H1 (cell line): ENCODE measurements at regions not wholly inside any gene's neighbourhood (a gene's known extent, or its start where the extent isn't known, plus 50 kb on each side); places are given as distances from the start of the nearest gene placed in this dataset.

Experiments used
- CTCF ChIA-PET: fragments of 300-600 bp; sonication (Branson Sonifier 250); formaldehyde crosslinking; loops from one replicate; lab custom pipeline; 2021; ENCODE audit not compliant: partially characterized antibody; lab: Charles Lee
- POLR2A ChIA-PET: fragments of 300-600 bp; sonication (Branson Sonifier 250); formaldehyde crosslinking; loops from one replicate; lab custom pipeline; 2021; ENCODE audit warnings: inconsistent platforms; ENCODE audit not compliant: partially characterized antibody; lab: Charles Lee
- DNase-seq, 2 experiments: peaks; one replicate each; pipeline versions ENCODE4 v3.0.0 to v3.0.0-alpha.2; 2010 to 2022; ENCODE audit warnings: low spot score in 2 of 2, low read depth in 1 of 2, mixed read lengths in 1 of 2
- FAIRE-seq: peaks from 2 replicates; lab custom pipeline; 2011; peaks lifted over from hg19 to GRCh38; lab: Jason Lieb, UNC
- H2AFZ ChIP-seq: 2 replicates; pipeline ENCODE4 v1.8.1; 2012; ENCODE audit warnings: low read length, inconsistent platforms
- H2AK5ac ChIP-seq: 2 replicates; pipeline ENCODE4 v1.6.1; 2013; ENCODE audit warnings: low read depth, low read length
- H2BK120ac ChIP-seq: replicated peaks from 2 replicates; pipeline ENCODE3; 2013; ENCODE audit warnings: low read depth, low read length, inconsistent platforms
- H2BK12ac ChIP-seq: 2 replicates; pipeline ENCODE4 v1.6.1; 2013; ENCODE audit warnings: low read depth, low read length
- H2BK15ac ChIP-seq: 2 replicates; pipeline ENCODE4 v1.6.1; 2013; ENCODE audit warnings: low read length
- H2BK20ac ChIP-seq: 2 replicates; pipeline ENCODE4 v1.6.1; 2013; ENCODE audit warnings: low read length
- H2BK5ac ChIP-seq: 2 replicates; pipeline ENCODE4 v1.6.1; 2013; ENCODE audit warnings: low read depth, low read length
- H3K14ac ChIP-seq: 2 replicates; pipeline ENCODE4 v1.6.1; 2013; ENCODE audit warnings: inconsistent platforms; ENCODE audit not compliant: insufficient read length
- H3K18ac ChIP-seq: 2 replicates; pipeline ENCODE4 v1.6.1; 2013; ENCODE audit warnings: low read length; ENCODE audit errors: extremely low read depth
- H3K23ac ChIP-seq: 2 replicates; pipeline ENCODE4 v1.6.1; 2013; ENCODE audit warnings: inconsistent platforms; ENCODE audit not compliant: insufficient read length
- H3K23me2 ChIP-seq: 2 replicates; pipeline ENCODE4 v1.6.1; 2013; ENCODE audit warnings: low read depth, low read length
- H3K27ac ChIP-seq: 2 replicates; pipeline ENCODE4 v1.6.1; 2011; ENCODE audit warnings: low read depth, low read length, inconsistent platforms
- H3K27me3 ChIP-seq, 4 experiments: replicated peaks in 1 of 4; 1 replicate in 1 of 4; 2 replicates in 3 of 4; pipeline versions ENCODE4 v1.6.1 to v1.8.1; 2011 to 2013; ENCODE audit warnings: low read length in 3 of 4, mild to moderate bottlenecking in 3 of 4, inconsistent platforms in 2 of 4, mixed read lengths in 2 of 4, moderate library complexity in 1 of 4; ENCODE audit not compliant: control insufficient read depth in 3 of 4, insufficient read depth in 3 of 4; ENCODE audit errors: extremely low read depth in 1 of 4
- H3K36me3 ChIP-seq, 4 experiments: 2 replicates each; pipeline versions ENCODE4 v1.6.1 to v1.8.1; 2011 to 2013; ENCODE audit warnings: mild to moderate bottlenecking in 4 of 4, low read length in 3 of 4, moderate library complexity in 2 of 4, control low read depth in 1 of 4, inconsistent platforms in 1 of 4; ENCODE audit not compliant: insufficient read depth in 4 of 4, control insufficient read depth in 2 of 4
- H3K4ac ChIP-seq: replicated peaks from 2 replicates; pipeline ENCODE3; 2013; ENCODE audit warnings: low read length, low read depth, mixed read lengths, inconsistent platforms; ENCODE audit not compliant: insufficient read length
- H3K4me1 ChIP-seq, 4 experiments: replicated peaks in 1 of 4; 1 replicate in 1 of 4; 2 replicates in 3 of 4; pipeline versions ENCODE4 v1.6.1 to v1.8.1; 2011 to 2013; ENCODE audit warnings: low read length in 3 of 4, inconsistent platforms in 2 of 4, mixed read lengths in 1 of 4; ENCODE audit not compliant: insufficient read depth in 4 of 4, control insufficient read depth in 3 of 4
- H3K4me2 ChIP-seq, 2 experiments: 2 replicates each; pipeline versions ENCODE4 v1.6.1 to v1.8.1; 2011 to 2013; ENCODE audit warnings: low read depth in 2 of 2, low read length in 2 of 2, control low read depth in 1 of 2, inconsistent platforms in 1 of 2, mild to moderate bottlenecking in 1 of 2; ENCODE audit not compliant: insufficient read depth in 1 of 2
- H3K4me3 ChIP-seq, 4 experiments: fragments of 200-600, 300-600 bp in 1 of 4; sonication (generic), shearing (Covaris generic), sonication (Bioruptor Twin) in 1 of 4; 2 replicates each; pipeline versions ENCODE4 v1.5.1 to v1.8.1; 2011 to 2016; ENCODE audit warnings: low read length in 4 of 4, low read depth in 3 of 4, control low read depth in 2 of 4, inconsistent platforms in 2 of 4, mild to moderate bottlenecking in 2 of 4, mixed read lengths in 1 of 4, moderate library complexity in 1 of 4; ENCODE audit not compliant: insufficient read depth in 2 of 4; ENCODE audit errors: extremely low read depth in 1 of 4
- H3K56ac ChIP-seq: replicated peaks from 2 replicates; pipeline ENCODE3; 2013; ENCODE audit warnings: low read depth, mild to moderate bottlenecking, mixed read lengths, low read length, inconsistent platforms; ENCODE audit not compliant: insufficient read length
- H3K79me1 ChIP-seq: 2 replicates; pipeline ENCODE4 v1.6.1; 2013; ENCODE audit warnings: low read depth, low read length, control low read depth
- H3K79me2 ChIP-seq, 2 experiments: 2 replicates each; pipeline versions ENCODE4 v1.6.1 to v1.8.1; 2012 to 2013; ENCODE audit warnings: low read length in 2 of 2, mild to moderate bottlenecking in 2 of 2, inconsistent platforms in 1 of 2; ENCODE audit not compliant: insufficient read depth in 2 of 2, control insufficient read depth in 1 of 2
- H3K9ac ChIP-seq, 4 experiments: replicated peaks in 1 of 4; 1 replicate in 1 of 4; 2 replicates in 3 of 4; pipeline versions ENCODE4 v1.6.1 to v1.8.1; 2011 to 2013; ENCODE audit warnings: low read depth in 3 of 4, low read length in 3 of 4, control low read depth in 2 of 4, mild to moderate bottlenecking in 2 of 4, moderate library complexity in 2 of 4, inconsistent platforms in 1 of 4; ENCODE audit errors: extremely low read depth in 1 of 4
- H3K9me3 ChIP-seq, 2 experiments: 2 replicates each; pipeline versions ENCODE4 v1.6.1 to v1.8.1; 2012 to 2013; ENCODE audit warnings: mild to moderate bottlenecking in 2 of 2, moderate library complexity in 2 of 2, control low read depth in 1 of 2, inconsistent platforms in 1 of 2, low read depth in 1 of 2, low read length in 1 of 2, mixed read lengths in 1 of 2; ENCODE audit not compliant: insufficient read depth in 2 of 2
- H4K20me1 ChIP-seq, 2 experiments: replicated peaks in 1 of 2; 2 replicates each; pipeline versions ENCODE3 to v1.8.1; 2011 to 2013; ENCODE audit warnings: inconsistent platforms in 2 of 2, low read length in 2 of 2, mild to moderate bottlenecking in 1 of 2; ENCODE audit not compliant: insufficient read depth in 2 of 2, control insufficient read depth in 1 of 2
- H4K5ac ChIP-seq: 2 replicates; pipeline ENCODE4 v1.6.1; 2013; ENCODE audit warnings: low read length, low read depth, mixed read lengths, inconsistent platforms; ENCODE audit not compliant: insufficient read length
- H4K8ac ChIP-seq: 2 replicates; pipeline ENCODE4 v1.8.0; 2013; ENCODE audit warnings: mild to moderate bottlenecking, moderate library complexity, low read length, inconsistent platforms; ENCODE audit not compliant: insufficient read depth; ENCODE audit errors: extremely low read depth
- H4K91ac ChIP-seq: replicated peaks from 2 replicates; pipeline ENCODE3; 2013; ENCODE audit warnings: low read length, mixed read lengths, inconsistent platforms; ENCODE audit not compliant: insufficient read length
- CEBPB ChIP-seq: IDR thresholded peaks from 2 replicates; pipeline ENCODE4 v1.6.1; 2012; ENCODE audit warnings: low read depth, low read length
- CHD1 ChIP-seq: IDR thresholded peaks from 2 replicates; pipeline ENCODE4 v1.6.1; 2012; ENCODE audit warnings: low read depth, low read length, improper control_type of control experiment
- SAP30 ChIP-seq: fragments of 300-600 bp; sonication (generic); IDR thresholded peaks from 2 replicates; pipeline ENCODE4 v1.7.1; 2012; ENCODE audit warnings: low read length, moderate library complexity, mild to moderate bottlenecking, inconsistent platforms; ENCODE audit not compliant: insufficient read depth, insufficient replicate concordance
- WGBS, 2 experiments: shearing (Covaris generic) in 1 of 2; methylation state at CpG; one replicate each; pipeline versions ENCODE4 v1.1.6 to v1.1.7; 2013 to 2015; ENCODE audit warnings: low lambda C conversion rate in 2 of 2, mixed read lengths in 2 of 2, inconsistent platforms in 1 of 2, low coverage in 1 of 2, missing lambda C conversion rate in 1 of 2; ENCODE audit not compliant: insufficient replicate concordance in 2 of 2, insufficient coverage in 1 of 2, insufficient read length in 1 of 2; ENCODE audit errors: extremely low coverage in 1 of 2, missing lambda C conversion rate in 1 of 2; 5-methylcytosine and 5-hydroxymethylcytosine counted together

- no peak overlapping the region for H3K23ac ChIP-seq
- POLR2A ChIA-PET: interaction anchor here (1.7 kb wide), 1 partner anchor 60 kb away, joined by 5 read pairs; no protein-coding TSS in a partner anchor
Measured at GRCh38 chr1:229034342-229034741, 236.6 kb upstream of the RAB4A start.

More at GRCh38 chr1:229034342-229034741, 236.6 kb upstream of the RAB4A start:
- 86% methylated on average over 3 of the region's 3 CpGs; no CpG with 5 or more reads in 1 of the 2 experiments for WGBS, 2 experiments
- H3K56ac ChIP-seq: no peak overlapping the region
- no peak overlapping the region for H4K5ac ChIP-seq
- no peak overlapping the region for H2AFZ ChIP-seq
- no peaks in the 10 kb centered on the region for H3K23me2 ChIP-seq
- no peak overlapping the region for H3K18ac ChIP-seq
- no peak overlapping the region for H3K4ac ChIP-seq
- CTCF ChIA-PET: interaction anchor here (0.6 to 2.0 kb wide), 7 partner anchors 19 to 372 kb away, joined by 3 to 7 read pairs (median 6); no protein-coding TSS in a partner anchor
- no peak overlapping the region for H3K4me2 ChIP-seq
- no peak overlapping the region for H2BK12ac ChIP-seq
- H2BK15ac ChIP-seq: no peak overlapping the region
- peaks cover 0 to 3% (median 0%) of the 10 kb centered on the region in 4 experiments; a peak in 3 of 7 replicates for H3K27me3 ChIP-seq
- FAIRE-seq (no peak), DNase-seq (no peak)
- peaks cover 2 to 8% (median 7%) of the 10 kb centered on the region in 4 experiments; a peak in 6 of 7 replicates for H3K4me1 ChIP-seq
- no peaks in the 10 kb centered on the region for H3K79me1 ChIP-seq
- no peak overlapping the region for H3K9ac ChIP-seq
- H4K91ac ChIP-seq: peak overlapping the region; percentile 12
- no peak overlapping the region for H2BK120ac ChIP-seq
- no peak overlapping the region for H2BK20ac ChIP-seq
- H3K4me3 ChIP-seq: no peak overlapping the region
- no peaks in the 10 kb centered on the region for H3K36me3 ChIP-seq
- no peaks in the 10 kb centered on the region for H3K79me2 ChIP-seq
- H4K20me1 ChIP-seq: no peaks in the 10 kb centered on the region
- no peak overlapping the region for H3K14ac ChIP-seq
- H3K27ac ChIP-seq: no peak overlapping the region
- TF ChIP-seq SAP30 (no peak), CEBPB (no peak), CHD1 (no peak)
- no peak overlapping the region for H2AK5ac ChIP-seq
- no peak overlapping the region for H2BK5ac ChIP-seq
- no peaks in the 10 kb centered on the region for H3K9me3 ChIP-seq
- no peak overlapping the region for H4K8ac ChIP-seq
